GM23338 (cell line): ENCODE measurements at regions not wholly inside any gene's neighbourhood (a gene's known extent, or its start where the extent isn't known, plus 50 kb on each side); places are given as distances from the start of the nearest gene placed in this dataset.

Source experiments
- ATAC-seq: fragments of 200-7000 bp; cut with Tn5 transposase; 3 replicates; pipeline ENCODE4 v1.9.1; 2020
- DNase-seq: peaks from one replicate; pipeline ENCODE4 v3.0.0-alpha.2; 2015; ENCODE audit warnings: low spot score
- H2AFZ ChIP-seq: fragments of 200-600 bp; sonication (generic); 2 replicates; pipeline ENCODE4 v1.8.0; 2016; ENCODE audit warnings: antibody characterized with exemption, mild to moderate bottlenecking, moderate library complexity
- H3F3A ChIP-seq: fragments of 200-600 bp; sonication (generic); replicated peaks from 2 replicates; pipeline ENCODE4 v1.8.0; 2017; ENCODE audit warnings: antibody characterized with exemption, mixed run types, low read depth
- H3K27ac ChIP-seq: fragments of 200-600 bp; sonication (generic); 2 replicates; pipeline ENCODE4 v1.6.1; 2016; ENCODE audit warnings: low read depth
- H3K27me3 ChIP-seq: fragments of 200-600 bp; sonication (generic); 2 replicates; pipeline ENCODE4 v1.8.0; 2016; ENCODE audit warnings: mild to moderate bottlenecking, mixed run types, moderate library complexity; ENCODE audit not compliant: insufficient read depth
- H3K36me3 ChIP-seq: fragments of 200-600 bp; sonication (generic); 2 replicates; pipeline ENCODE4 v1.8.0; 2016; ENCODE audit warnings: mild to moderate bottlenecking; ENCODE audit not compliant: insufficient read depth
- H3K4me1 ChIP-seq: fragments of 200-600 bp; sonication (generic); 2 replicates; pipeline ENCODE4 v1.8.0; 2016; ENCODE audit warnings: mild to moderate bottlenecking, moderate library complexity; ENCODE audit not compliant: insufficient read depth
- H3K4me2 ChIP-seq: fragments of 200-600 bp; sonication (generic); 2 replicates; pipeline ENCODE4 v1.7.1; 2017; ENCODE audit warnings: mixed run types
- H3K4me3 ChIP-seq: fragments of 200-600 bp; sonication (generic); 2 replicates; pipeline ENCODE4 v1.6.1; 2016; ENCODE audit warnings: mixed run types
- H3K79me2 ChIP-seq: fragments of 200-600 bp; sonication (generic); replicated peaks from 2 replicates; pipeline ENCODE4 v1.8.0; 2017; ENCODE audit warnings: mild to moderate bottlenecking; ENCODE audit not compliant: insufficient read depth
- H3K9me2 ChIP-seq: fragments of 200-600 bp; sonication (generic); 2 replicates; pipeline ENCODE4 v1.8.0; 2017; ENCODE audit not compliant: insufficient read depth
- H4K20me1 ChIP-seq: fragments of 200-600 bp; sonication (generic); replicated peaks from 2 replicates; pipeline ENCODE4 v1.8.0; 2017; ENCODE audit warnings: mild to moderate bottlenecking; ENCODE audit not compliant: insufficient read depth
- H3K27ac Mint-ChIP-seq: 2 replicates; pipeline ENCODE4 v1.8.0; 2020; ENCODE audit warnings: inconsistent platforms, mild to moderate bottlenecking, moderate library complexity, mixed read lengths
- H3K27me3 Mint-ChIP-seq: 3 replicates; pipeline ENCODE4 v1.8.0; 2022; ENCODE audit warnings: low read depth, mild to moderate bottlenecking, moderate library complexity, mixed read lengths, inconsistent platforms; ENCODE audit not compliant: insufficient read depth, poor library complexity
- H3K36me3 Mint-ChIP-seq: 3 replicates; pipeline ENCODE4 v1.8.0; 2021; ENCODE audit warnings: low read depth, mild to moderate bottlenecking, inconsistent platforms, moderate library complexity, mixed read lengths
- H3K4me1 Mint-ChIP-seq: 3 replicates; pipeline ENCODE4 v1.8.0; 2020; ENCODE audit warnings: mild to moderate bottlenecking, inconsistent platforms, mixed read lengths
- H3K4me3 Mint-ChIP-seq: 3 replicates; pipeline ENCODE4 v1.8.0; 2021; ENCODE audit warnings: moderate library complexity, mild to moderate bottlenecking, inconsistent platforms, mixed read lengths
- H3K9me3 Mint-ChIP-seq: 3 replicates; pipeline ENCODE4 v1.8.0; 2020; ENCODE audit warnings: moderate library complexity, mild to moderate bottlenecking, inconsistent platforms, mixed read lengths
- CREB1 ChIP-seq: fragments of 250-450 bp; sonication (Bioruptor Pico); IDR thresholded peaks from 2 replicates; pipeline ENCODE4 v1.5.0; 2020; ENCODE audit warnings: low read depth, mild to moderate bottlenecking, moderate library complexity
- EZH2 ChIP-seq: fragments of 200-600 bp; sonication (generic); IDR thresholded peaks from one replicate; pipeline ENCODE4 v1.8.0; 2017; ENCODE audit warnings: antibody characterized with exemption, mild to moderate bottlenecking, low read depth; ENCODE audit not compliant: unreplicated experiment
- EZH2phosphoT487 ChIP-seq: fragments of 200-600 bp; sonication (generic); IDR thresholded peaks from one replicate; pipeline ENCODE4 v1.8.1; 2018; ENCODE audit warnings: antibody characterized with exemption; ENCODE audit not compliant: unreplicated experiment
- JUNB ChIP-seq: IDR thresholded peaks from one replicate; pipeline ENCODE4 v1.6.1; 2016; ENCODE audit warnings: antibody characterized with exemption; ENCODE audit not compliant: unreplicated experiment
- NANOG ChIP-seq: IDR thresholded peaks from 2 replicates; pipeline ENCODE4 v1.6.1; 2016; ENCODE audit warnings: antibody characterized with exemption, borderline replicate concordance
- POLR2AphosphoS5 ChIP-seq: IDR thresholded peaks from 2 replicates; pipeline ENCODE4 v1.6.1; 2016; ENCODE audit warnings: antibody characterized with exemption, low read depth
- STAT1 ChIP-seq: IDR thresholded peaks from one replicate; pipeline ENCODE4 v1.6.1; 2016; ENCODE audit warnings: antibody characterized with exemption; ENCODE audit not compliant: unreplicated experiment
- ZNF114 ChIP-seq: fragments of 250-450 bp; sonication (Bioruptor Pico); IDR thresholded peaks from 2 replicates; pipeline ENCODE4 v1.5.0; 2020; ENCODE audit warnings: mild to moderate bottlenecking, moderate library complexity
- ZNF331 ChIP-seq: fragments of 250-450 bp; sonication (Bioruptor Pico); IDR thresholded peaks from 2 replicates; pipeline ENCODE4 v1.5.0; 2020; ENCODE audit warnings: low read depth, mild to moderate bottlenecking, moderate library complexity
- TF ChIP-seq, protein P1 (sequence below): fragments of 250-450 bp; sonication (Bioruptor Pico); IDR thresholded peaks from 2 replicates; pipeline ENCODE4 v1.5.0; 2020; ENCODE audit warnings: mild to moderate bottlenecking, moderate library complexity
- TF ChIP-seq, protein P2 (sequence below): IDR thresholded peaks from 2 replicates; pipeline ENCODE4 v1.6.1; 2016; ENCODE audit warnings: antibody characterized with exemption
- TF ChIP-seq, protein P3 (sequence below): IDR thresholded peaks from one replicate; pipeline ENCODE4 v1.6.1; 2018; ENCODE audit warnings: antibody characterized with exemption; ENCODE audit not compliant: unreplicated experiment
- TF ChIP-seq, protein P4 (sequence below), 2 experiments: fragments of 200-600 bp in 1 of 2; sonication (generic) in 1 of 2; conservative IDR thresholded peaks; 2 replicates each; pipeline versions ENCODE4 v1.5.1 to v1.6.1; 2016 to 2017; ENCODE audit warnings: antibody characterized with exemption in 2 of 2, low read depth in 2 of 2, mild to moderate bottlenecking in 2 of 2, moderate library complexity in 1 of 2

DNA sequence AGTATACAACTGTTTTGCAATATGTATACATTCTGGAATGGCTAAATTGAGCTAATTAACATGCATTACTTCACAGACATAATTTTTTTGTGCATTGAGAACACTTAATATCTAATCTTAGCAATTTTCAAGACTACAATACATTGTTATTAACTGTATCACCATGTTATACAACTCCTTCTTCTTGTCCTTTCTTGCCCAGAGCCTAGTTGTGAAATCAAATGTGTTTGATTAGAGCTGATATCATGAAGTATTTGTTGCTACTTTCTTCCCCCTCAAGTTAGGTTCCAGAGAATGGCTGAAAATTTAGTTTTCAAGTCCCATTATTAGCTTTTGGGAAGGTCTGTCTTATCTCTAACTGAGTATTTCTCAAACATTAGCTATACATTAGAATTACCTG, 607.8 kb downstream of the PSAT1 start:
- no peaks in the 10 kb centered on the region for H3K9me2 ChIP-seq
- H4K20me1 ChIP-seq = no peaks in the 10 kb centered on the region
- no peaks in the 10 kb centered on the region for H3K4me1 Mint-ChIP-seq
- H3K4me3 Mint-ChIP-seq = no peak overlapping the region
- no peaks in the 10 kb centered on the region for H3K4me1 ChIP-seq
- DNase-seq (no peak), ATAC-seq (no peak)
- H3K4me3 ChIP-seq = no peak overlapping the region
- H3K27me3 ChIP-seq = no peaks in the 10 kb centered on the region
- no peak overlapping the region for H3K27ac Mint-ChIP-seq
- H3K27me3 Mint-ChIP-seq = no peaks in the 10 kb centered on the region
- no peak overlapping the region for H3K27ac ChIP-seq
- TF ChIP-seq EZH2 (no peak), ZNF114 (no peak), POLR2AphosphoS5 (no peak), CREB1 (CRISPR knock-in tag) (no peak), STAT1 (no peak), EZH2phosphoT487 (no peak), JUNB (no peak), ZNF331 (CRISPR knock-in tag) (no peak), NANOG (no peak)
- TF ChIP-seq, protein P1, sequence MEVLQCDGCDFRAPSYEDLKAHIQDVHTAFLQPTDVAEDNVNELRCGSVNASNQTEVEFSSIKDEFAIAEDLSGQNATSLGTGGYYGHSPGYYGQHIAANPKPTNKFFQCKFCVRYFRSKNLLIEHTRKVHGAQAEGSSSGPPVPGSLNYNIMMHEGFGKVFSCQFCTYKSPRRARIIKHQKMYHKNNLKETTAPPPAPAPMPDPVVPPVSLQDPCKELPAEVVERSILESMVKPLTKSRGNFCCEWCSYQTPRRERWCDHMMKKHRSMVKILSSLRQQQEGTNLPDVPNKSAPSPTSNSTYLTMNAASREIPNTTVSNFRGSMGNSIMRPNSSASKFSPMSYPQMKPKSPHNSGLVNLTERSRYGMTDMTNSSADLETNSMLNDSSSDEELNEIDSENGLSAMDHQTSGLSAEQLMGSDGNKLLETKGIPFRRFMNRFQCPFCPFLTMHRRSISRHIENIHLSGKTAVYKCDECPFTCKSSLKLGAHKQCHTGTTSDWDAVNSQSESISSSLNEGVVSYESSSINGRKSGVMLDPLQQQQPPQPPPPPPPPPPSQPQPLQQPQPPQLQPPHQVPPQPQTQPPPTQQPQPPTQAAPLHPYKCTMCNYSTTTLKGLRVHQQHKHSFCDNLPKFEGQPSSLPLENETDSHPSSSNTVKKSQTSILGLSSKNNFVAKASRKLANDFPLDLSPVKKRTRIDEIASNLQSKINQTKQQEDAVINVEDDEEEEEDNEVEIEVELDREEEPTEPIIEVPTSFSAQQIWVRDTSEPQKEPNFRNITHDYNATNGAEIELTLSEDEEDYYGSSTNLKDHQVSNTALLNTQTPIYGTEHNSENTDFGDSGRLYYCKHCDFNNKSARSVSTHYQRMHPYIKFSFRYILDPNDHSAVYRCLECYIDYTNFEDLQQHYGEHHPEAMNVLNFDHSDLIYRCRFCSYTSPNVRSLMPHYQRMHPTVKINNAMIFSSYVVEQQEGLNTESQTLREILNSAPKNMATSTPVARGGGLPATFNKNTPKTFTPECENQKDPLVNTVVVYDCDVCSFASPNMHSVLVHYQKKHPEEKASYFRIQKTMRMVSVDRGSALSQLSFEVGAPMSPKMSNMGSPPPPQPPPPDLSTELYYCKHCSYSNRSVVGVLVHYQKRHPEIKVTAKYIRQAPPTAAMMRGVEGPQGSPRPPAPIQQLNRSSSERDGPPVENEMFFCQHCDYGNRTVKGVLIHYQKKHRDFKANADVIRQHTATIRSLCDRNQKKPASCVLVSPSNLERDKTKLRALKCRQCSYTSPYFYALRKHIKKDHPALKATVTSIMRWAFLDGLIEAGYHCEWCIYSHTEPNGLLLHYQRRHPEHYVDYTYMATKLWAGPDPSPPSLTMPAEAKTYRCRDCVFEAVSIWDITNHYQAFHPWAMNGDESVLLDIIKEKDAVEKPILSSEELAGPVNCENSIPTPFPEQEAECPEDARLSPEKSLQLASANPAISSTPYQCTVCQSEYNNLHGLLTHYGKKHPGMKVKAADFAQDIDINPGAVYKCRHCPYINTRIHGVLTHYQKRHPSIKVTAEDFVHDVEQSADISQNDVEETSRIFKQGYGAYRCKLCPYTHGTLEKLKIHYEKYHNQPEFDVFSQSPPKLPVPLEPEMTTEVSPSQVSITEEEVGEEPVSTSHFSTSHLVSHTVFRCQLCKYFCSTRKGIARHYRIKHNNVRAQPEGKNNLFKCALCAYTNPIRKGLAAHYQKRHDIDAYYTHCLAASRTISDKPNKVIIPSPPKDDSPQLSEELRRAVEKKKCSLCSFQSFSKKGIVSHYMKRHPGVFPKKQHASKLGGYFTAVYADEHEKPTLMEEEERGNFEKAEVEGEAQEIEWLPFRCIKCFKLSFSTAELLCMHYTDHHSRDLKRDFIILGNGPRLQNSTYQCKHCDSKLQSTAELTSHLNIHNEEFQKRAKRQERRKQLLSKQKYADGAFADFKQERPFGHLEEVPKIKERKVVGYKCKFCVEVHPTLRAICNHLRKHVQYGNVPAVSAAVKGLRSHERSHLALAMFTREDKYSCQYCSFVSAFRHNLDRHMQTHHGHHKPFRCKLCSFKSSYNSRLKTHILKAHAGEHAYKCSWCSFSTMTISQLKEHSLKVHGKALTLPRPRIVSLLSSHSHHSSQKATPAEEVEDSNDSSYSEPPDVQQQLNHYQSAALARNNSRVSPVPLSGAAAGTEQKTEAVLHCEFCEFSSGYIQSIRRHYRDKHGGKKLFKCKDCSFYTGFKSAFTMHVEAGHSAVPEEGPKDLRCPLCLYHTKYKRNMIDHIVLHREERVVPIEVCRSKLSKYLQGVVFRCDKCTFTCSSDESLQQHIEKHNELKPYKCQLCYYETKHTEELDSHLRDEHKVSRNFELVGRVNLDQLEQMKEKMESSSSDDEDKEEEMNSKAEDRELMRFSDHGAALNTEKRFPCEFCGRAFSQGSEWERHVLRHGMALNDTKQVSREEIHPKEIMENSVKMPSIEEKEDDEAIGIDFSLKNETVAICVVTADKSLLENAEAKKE (CRISPR knock-in tag) = no peak
- TF ChIP-seq, protein P2, sequence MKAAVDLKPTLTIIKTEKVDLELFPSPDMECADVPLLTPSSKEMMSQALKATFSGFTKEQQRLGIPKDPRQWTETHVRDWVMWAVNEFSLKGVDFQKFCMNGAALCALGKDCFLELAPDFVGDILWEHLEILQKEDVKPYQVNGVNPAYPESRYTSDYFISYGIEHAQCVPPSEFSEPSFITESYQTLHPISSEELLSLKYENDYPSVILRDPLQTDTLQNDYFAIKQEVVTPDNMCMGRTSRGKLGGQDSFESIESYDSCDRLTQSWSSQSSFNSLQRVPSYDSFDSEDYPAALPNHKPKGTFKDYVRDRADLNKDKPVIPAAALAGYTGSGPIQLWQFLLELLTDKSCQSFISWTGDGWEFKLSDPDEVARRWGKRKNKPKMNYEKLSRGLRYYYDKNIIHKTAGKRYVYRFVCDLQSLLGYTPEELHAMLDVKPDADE = no peak
- TF ChIP-seq, protein P3, sequence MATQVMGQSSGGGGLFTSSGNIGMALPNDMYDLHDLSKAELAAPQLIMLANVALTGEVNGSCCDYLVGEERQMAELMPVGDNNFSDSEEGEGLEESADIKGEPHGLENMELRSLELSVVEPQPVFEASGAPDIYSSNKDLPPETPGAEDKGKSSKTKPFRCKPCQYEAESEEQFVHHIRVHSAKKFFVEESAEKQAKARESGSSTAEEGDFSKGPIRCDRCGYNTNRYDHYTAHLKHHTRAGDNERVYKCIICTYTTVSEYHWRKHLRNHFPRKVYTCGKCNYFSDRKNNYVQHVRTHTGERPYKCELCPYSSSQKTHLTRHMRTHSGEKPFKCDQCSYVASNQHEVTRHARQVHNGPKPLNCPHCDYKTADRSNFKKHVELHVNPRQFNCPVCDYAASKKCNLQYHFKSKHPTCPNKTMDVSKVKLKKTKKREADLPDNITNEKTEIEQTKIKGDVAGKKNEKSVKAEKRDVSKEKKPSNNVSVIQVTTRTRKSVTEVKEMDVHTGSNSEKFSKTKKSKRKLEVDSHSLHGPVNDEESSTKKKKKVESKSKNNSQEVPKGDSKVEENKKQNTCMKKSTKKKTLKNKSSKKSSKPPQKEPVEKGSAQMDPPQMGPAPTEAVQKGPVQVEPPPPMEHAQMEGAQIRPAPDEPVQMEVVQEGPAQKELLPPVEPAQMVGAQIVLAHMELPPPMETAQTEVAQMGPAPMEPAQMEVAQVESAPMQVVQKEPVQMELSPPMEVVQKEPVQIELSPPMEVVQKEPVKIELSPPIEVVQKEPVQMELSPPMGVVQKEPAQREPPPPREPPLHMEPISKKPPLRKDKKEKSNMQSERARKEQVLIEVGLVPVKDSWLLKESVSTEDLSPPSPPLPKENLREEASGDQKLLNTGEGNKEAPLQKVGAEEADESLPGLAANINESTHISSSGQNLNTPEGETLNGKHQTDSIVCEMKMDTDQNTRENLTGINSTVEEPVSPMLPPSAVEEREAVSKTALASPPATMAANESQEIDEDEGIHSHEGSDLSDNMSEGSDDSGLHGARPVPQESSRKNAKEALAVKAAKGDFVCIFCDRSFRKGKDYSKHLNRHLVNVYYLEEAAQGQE = no peak
- TF ChIP-seq, protein P4, sequence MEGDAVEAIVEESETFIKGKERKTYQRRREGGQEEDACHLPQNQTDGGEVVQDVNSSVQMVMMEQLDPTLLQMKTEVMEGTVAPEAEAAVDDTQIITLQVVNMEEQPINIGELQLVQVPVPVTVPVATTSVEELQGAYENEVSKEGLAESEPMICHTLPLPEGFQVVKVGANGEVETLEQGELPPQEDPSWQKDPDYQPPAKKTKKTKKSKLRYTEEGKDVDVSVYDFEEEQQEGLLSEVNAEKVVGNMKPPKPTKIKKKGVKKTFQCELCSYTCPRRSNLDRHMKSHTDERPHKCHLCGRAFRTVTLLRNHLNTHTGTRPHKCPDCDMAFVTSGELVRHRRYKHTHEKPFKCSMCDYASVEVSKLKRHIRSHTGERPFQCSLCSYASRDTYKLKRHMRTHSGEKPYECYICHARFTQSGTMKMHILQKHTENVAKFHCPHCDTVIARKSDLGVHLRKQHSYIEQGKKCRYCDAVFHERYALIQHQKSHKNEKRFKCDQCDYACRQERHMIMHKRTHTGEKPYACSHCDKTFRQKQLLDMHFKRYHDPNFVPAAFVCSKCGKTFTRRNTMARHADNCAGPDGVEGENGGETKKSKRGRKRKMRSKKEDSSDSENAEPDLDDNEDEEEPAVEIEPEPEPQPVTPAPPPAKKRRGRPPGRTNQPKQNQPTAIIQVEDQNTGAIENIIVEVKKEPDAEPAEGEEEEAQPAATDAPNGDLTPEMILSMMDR (conservative IDR thresholded peaks at IDR 0.05; ENCODE audit: low read depth in 2 of 2) = no peak
- H3K36me3 ChIP-seq = no peaks in the 10 kb centered on the region
- no peak overlapping the region for H3K4me2 ChIP-seq
- H3K36me3 Mint-ChIP-seq = no peaks in the 10 kb centered on the region
- H3K9me3 Mint-ChIP-seq = no peaks in the 10 kb centered on the region
- H2AFZ ChIP-seq = no peak overlapping the region
- no peaks in the 10 kb centered on the region for H3K79me2 ChIP-seq
- H3F3A ChIP-seq = no peaks in the 10 kb centered on the region
